ENCODE measurements at regions not wholly inside any gene's neighbourhood (a gene's known extent, or its start where the extent isn't known, plus 50 kb on each side); places are given as distances from the start of the nearest gene placed in this dataset.
"Not testable (repeated sequence)": the region's sequence is repeated elsewhere in the genome, so short reads cannot be mapped to it uniquely, and the experiment has no call there.

- Histone ChIP-seq H3K4me3 (no peak overlapping the region), H3K9me3 (peaks cover 3 to 12% of the 10 kb centered on the region in 2 donors), H3K4me1 (no peaks in the 10 kb centered on the region), H3K27me3 (peaks cover 0 to 3% of the 10 kb centered on the region in 2 donors), H3K27ac (no peak overlapping the region), H3K36me3 (no peaks in the 10 kb centered on the region)
- intact Hi-C loops (cut with DNase I; ENCODE audit: low total_unique reads), result no loop called here
- no peak for DNase-seq (ENCODE audit: low spot score in 2 of 2)
- TF ChIP-seq POLR2A (IDR thresholded peaks at IDR 0.05) (no peak), POLR2AphosphoS5 (IDR thresholded peaks at IDR 0.05) (no peak), CTCF (IDR thresholded peaks at IDR 0.05) (no peak)
Observed at GRCh38 chr7:86391813-86392212, 251.9 kb upstream of the GRM3 start.

GRCh38 chr7:86375602-86376001 is 268.1 kb upstream of the GRM3 start:
- intact Hi-C loops (cut with DNase I; ENCODE audit: low total_unique reads); H3K27ac ChIP-seq; H3K9me3 ChIP-seq; H3K4me3 ChIP-seq; H3K4me1 ChIP-seq; H3K36me3 ChIP-seq; H3K27me3 ChIP-seq; DNase-seq (ENCODE audit: low spot score in 2 of 2): not testable (repeated sequence)

- H3K4me3 ChIP-seq, result no peak overlapping the region
- H3K9me3 ChIP-seq, result peaks cover 8% of the 10 kb centered on the region in 2 donors
- H3K27me3 ChIP-seq, result no peaks in the 10 kb centered on the region
- H3K4me1 ChIP-seq, result no peaks in the 10 kb centered on the region
- no peak overlapping the region for H3K27ac ChIP-seq
- TF ChIP-seq POLR2A (IDR thresholded peaks at IDR 0.05), result no peak
- no peak for TF ChIP-seq POLR2AphosphoS5 (IDR thresholded peaks at IDR 0.05)
- TF ChIP-seq CTCF (IDR thresholded peaks at IDR 0.05), result no peak
- DNase-seq (ENCODE audit: low spot score in 2 of 2), result no peak
- no peaks in the 10 kb centered on the region for H3K36me3 ChIP-seq
- intact Hi-C loops (cut with DNase I; ENCODE audit: low total_unique reads), result no loop called here
Observed at GRCh38 chr7:86372262-86372661, 271.4 kb upstream of the GRM3 start.

- Histone ChIP-seq H3K4me1 (no peaks in the 10 kb centered on the region), H3K36me3 (no peaks in the 10 kb centered on the region), H3K9me3 (peaks cover 0 to 8% of the 10 kb centered on the region in 2 donors), H3K27me3 (no peaks in the 10 kb centered on the region), H3K4me3 (no peak overlapping the region), H3K27ac (no peak overlapping the region)
- no peak for TF ChIP-seq POLR2AphosphoS5 (IDR thresholded peaks at IDR 0.05)
- no peak for TF ChIP-seq POLR2A (IDR thresholded peaks at IDR 0.05)
- TF ChIP-seq CTCF (IDR thresholded peaks at IDR 0.05), result no peak
- intact Hi-C loops (cut with DNase I; ENCODE audit: low total_unique reads), result no loop called here
- no peak for DNase-seq (ENCODE audit: low spot score in 2 of 2)
Observed at GRCh38 chr7:86366946-86367345, 276.8 kb upstream of the GRM3 start.

- H3K36me3 ChIP-seq; intact Hi-C loops (cut with DNase I; ENCODE audit: low total_unique reads); H3K27me3 ChIP-seq; DNase-seq (ENCODE audit: low spot score in 2 of 2); H3K27ac ChIP-seq; H3K4me1 ChIP-seq; H3K9me3 ChIP-seq; H3K4me3 ChIP-seq: not testable (repeated sequence)
Observed at GRCh38 chr7:86340407-86340806, 303.3 kb upstream of the GRM3 start.

GRCh38 chr7:86339051-86339450 is 304.7 kb upstream of the GRM3 start:
- H3K4me1 ChIP-seq, result no peaks in the 10 kb centered on the region
- no peak for DNase-seq (ENCODE audit: low spot score in 2 of 2)
- intact Hi-C loops (cut with DNase I; ENCODE audit: low total_unique reads), result no loop called here
- H3K9me3 ChIP-seq, result no peaks in the 10 kb centered on the region
- H3K27ac ChIP-seq, result no peak overlapping the region
- no peaks in the 10 kb centered on the region for H3K36me3 ChIP-seq
- TF ChIP-seq POLR2AphosphoS5 (IDR thresholded peaks at IDR 0.05) (no peak), POLR2A (IDR thresholded peaks at IDR 0.05) (no peak), CTCF (IDR thresholded peaks at IDR 0.05) (no peak)
- H3K4me3 ChIP-seq, result no peak overlapping the region
- no peaks in the 10 kb centered on the region for H3K27me3 ChIP-seq

Data from breast epithelium (tissue), 4 donors.